ENCODE measurements at regions not wholly inside any gene's neighbourhood (a gene's known extent, or its start where the extent isn't known, plus 50 kb on each side); places are given as distances from the start of the nearest gene placed in this dataset.
"Not testable (repeated sequence)": the region's sequence is repeated elsewhere in the genome, so short reads cannot be mapped to it uniquely, and the experiment has no call there.

DNA sequence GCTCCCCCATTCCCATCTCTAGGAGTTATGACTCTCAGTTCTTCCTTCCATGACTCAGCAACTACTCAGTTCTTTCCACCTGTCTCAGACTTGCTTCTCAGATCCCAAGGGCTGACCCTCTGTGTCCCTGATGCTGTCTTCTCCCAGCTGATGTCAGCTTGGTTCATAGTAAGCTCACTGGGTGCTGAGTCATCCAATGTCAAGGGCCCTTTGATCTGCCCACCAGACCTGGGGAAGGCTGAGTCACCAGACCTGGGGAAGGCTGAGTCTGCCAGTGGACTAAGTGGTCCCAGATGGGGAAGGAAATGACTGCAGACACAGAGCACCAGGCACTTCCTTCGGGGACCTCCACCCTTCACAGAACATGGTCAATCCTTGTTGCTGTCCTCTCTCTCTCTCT, 76.1 kb upstream of the ZEB1 start:
- peak; percentile 55 for DNase-seq (ENCODE audit: low spot score)
- Histone ChIP-seq H3K9me2 (replicated peaks; ENCODE audit: insufficient read depth) (no peaks in the 10 kb centered on the region), H3K36me3 (replicated peaks; ENCODE audit: insufficient read depth, low read depth) (no peaks in the 10 kb centered on the region), H3K79me2 (no peaks in the 10 kb centered on the region), H3K27ac (no peak overlapping the region), H3K4me1 (ENCODE audit: insufficient read depth) (no peaks in the 10 kb centered on the region), H3K4me2 (no peak overlapping the region), H4K20me1 (ENCODE audit: insufficient read depth, poor library complexity, severe bottlenecking) (no peaks in the 10 kb centered on the region), H3K4me3 (no peak overlapping the region), H3K9me3 (ENCODE audit: low read depth) (no peaks in the 10 kb centered on the region), H3K27me3 (no peaks in the 10 kb centered on the region), H2AFZ (no peak overlapping the region)
- no peak for TF ChIP-seq EZH2 (IDR thresholded peaks at IDR 0.05; ENCODE audit: borderline replicate concordance)
- no peak for TF ChIP-seq EZH2phosphoT487 (IDR thresholded peaks at IDR 0.05; ENCODE audit: low read depth, severe bottlenecking, unreplicated experiment)
- TF ChIP-seq, protein P1, sequence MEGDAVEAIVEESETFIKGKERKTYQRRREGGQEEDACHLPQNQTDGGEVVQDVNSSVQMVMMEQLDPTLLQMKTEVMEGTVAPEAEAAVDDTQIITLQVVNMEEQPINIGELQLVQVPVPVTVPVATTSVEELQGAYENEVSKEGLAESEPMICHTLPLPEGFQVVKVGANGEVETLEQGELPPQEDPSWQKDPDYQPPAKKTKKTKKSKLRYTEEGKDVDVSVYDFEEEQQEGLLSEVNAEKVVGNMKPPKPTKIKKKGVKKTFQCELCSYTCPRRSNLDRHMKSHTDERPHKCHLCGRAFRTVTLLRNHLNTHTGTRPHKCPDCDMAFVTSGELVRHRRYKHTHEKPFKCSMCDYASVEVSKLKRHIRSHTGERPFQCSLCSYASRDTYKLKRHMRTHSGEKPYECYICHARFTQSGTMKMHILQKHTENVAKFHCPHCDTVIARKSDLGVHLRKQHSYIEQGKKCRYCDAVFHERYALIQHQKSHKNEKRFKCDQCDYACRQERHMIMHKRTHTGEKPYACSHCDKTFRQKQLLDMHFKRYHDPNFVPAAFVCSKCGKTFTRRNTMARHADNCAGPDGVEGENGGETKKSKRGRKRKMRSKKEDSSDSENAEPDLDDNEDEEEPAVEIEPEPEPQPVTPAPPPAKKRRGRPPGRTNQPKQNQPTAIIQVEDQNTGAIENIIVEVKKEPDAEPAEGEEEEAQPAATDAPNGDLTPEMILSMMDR (IDR thresholded peaks at IDR 0.05; ENCODE audit: poor library complexity) = no peak
- whole genome bisulfite sequencing (ENCODE audit: low lambda C conversion rate, missing lambda C conversion rate) = 46% methylated on average over 1 of the region's 1 CpG

GRCh38 chr10:31251118-31251517, 67.9 kb upstream of the ZEB1 start:
- not testable (repeated sequence) for H3K36me3 ChIP-seq (replicated peaks; ENCODE audit: insufficient read depth, low read depth); H3K79me2 ChIP-seq; H3K27me3 ChIP-seq; DNase-seq (ENCODE audit: low spot score); H3K9me2 ChIP-seq (replicated peaks; ENCODE audit: insufficient read depth); H3K27ac ChIP-seq; H4K20me1 ChIP-seq (ENCODE audit: insufficient read depth, poor library complexity, severe bottlenecking); H3K9me3 ChIP-seq (ENCODE audit: low read depth); H3K4me1 ChIP-seq (ENCODE audit: insufficient read depth); H3K4me3 ChIP-seq; H3K4me2 ChIP-seq; H2AFZ ChIP-seq
- 97% methylated on average over 4 of the region's 4 CpGs for WGBS (ENCODE audit: low lambda C conversion rate, missing lambda C conversion rate)

DNA sequence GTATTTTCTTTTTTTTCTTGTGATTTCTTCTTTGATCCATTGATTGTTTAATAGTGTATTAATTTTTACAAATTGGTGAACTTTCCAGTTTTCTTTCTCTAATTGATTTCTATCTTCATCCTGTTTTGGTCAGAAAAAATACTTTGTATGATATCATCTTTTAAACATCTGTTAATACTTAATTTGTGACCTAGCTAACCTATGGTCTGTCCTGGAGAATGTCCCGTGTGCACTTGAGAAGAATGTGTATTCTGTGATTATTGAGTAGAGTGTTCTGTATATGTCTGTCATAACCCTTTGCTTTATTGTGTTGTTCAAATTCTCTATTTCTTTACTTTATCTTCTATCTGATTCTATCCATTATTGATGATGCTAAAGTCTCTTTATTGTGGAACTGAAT, 65.8 kb upstream of the ZEB1 start:
- H2AFZ ChIP-seq = no peak overlapping the region
- TF ChIP-seq EZH2 (IDR thresholded peaks at IDR 0.05; ENCODE audit: borderline replicate concordance) = no peak
- no peak for TF ChIP-seq EZH2phosphoT487 (IDR thresholded peaks at IDR 0.05; ENCODE audit: low read depth, severe bottlenecking, unreplicated experiment)
- TF ChIP-seq, protein P1 (IDR thresholded peaks at IDR 0.05; ENCODE audit: poor library complexity) = no peak
- H3K4me2 ChIP-seq = no peak overlapping the region

GRCh38 chr10:31261511-31262311, 57.3 kb upstream of the ZEB1 start:
- H3K4me3 ChIP-seq = no peak overlapping the region
- TF ChIP-seq EZH2 (IDR thresholded peaks at IDR 0.05; ENCODE audit: borderline replicate concordance) = no peak
- peak; percentile 55 for TF ChIP-seq EZH2phosphoT487 (IDR thresholded peaks at IDR 0.05; ENCODE audit: low read depth, severe bottlenecking, unreplicated experiment)
- no peaks in the 10 kb centered on the region for H3K36me3 ChIP-seq (replicated peaks; ENCODE audit: insufficient read depth, low read depth)
- no peak overlapping the region for H2AFZ ChIP-seq
- H3K79me2 ChIP-seq = no peaks in the 10 kb centered on the region
- WGBS (ENCODE audit: low lambda C conversion rate, missing lambda C conversion rate) = 37% methylated on average over 6 of the region's 6 CpGs
- peaks cover 4% of the 10 kb centered on the region for H3K9me2 ChIP-seq (replicated peaks; ENCODE audit: insufficient read depth)
- H3K4me2 ChIP-seq = peak overlapping the region; percentile 53
- H3K9me3 ChIP-seq (ENCODE audit: low read depth) = no peaks in the 10 kb centered on the region
- peak; percentile 25 for DNase-seq (ENCODE audit: low spot score)
- H3K27me3 ChIP-seq = no peaks in the 10 kb centered on the region
- peak overlapping the region; percentile 65 for H3K27ac ChIP-seq
- no peaks in the 10 kb centered on the region for H4K20me1 ChIP-seq (ENCODE audit: insufficient read depth, poor library complexity, severe bottlenecking)
- peaks cover 20% of the 10 kb centered on the region for H3K4me1 ChIP-seq (ENCODE audit: insufficient read depth)

More for the DNA sequence above, 65.8 kb upstream of the ZEB1 start:
- Histone ChIP-seq H3K4me3 (no peak overlapping the region), H3K36me3 (replicated peaks; ENCODE audit: insufficient read depth, low read depth) (no peaks in the 10 kb centered on the region), H4K20me1 (ENCODE audit: insufficient read depth, poor library complexity, severe bottlenecking) (no peaks in the 10 kb centered on the region), H3K9me3 (ENCODE audit: low read depth) (no peaks in the 10 kb centered on the region), H3K27ac (no peak overlapping the region), H3K9me2 (replicated peaks; ENCODE audit: insufficient read depth) (no peaks in the 10 kb centered on the region), H3K4me1 (ENCODE audit: insufficient read depth) (no peaks in the 10 kb centered on the region), H3K79me2 (no peaks in the 10 kb centered on the region), H3K27me3 (no peaks in the 10 kb centered on the region)
- DNase-seq (ENCODE audit: low spot score) = no peak
- WGBS (ENCODE audit: low lambda C conversion rate, missing lambda C conversion rate) = 43% methylated on average over 1 of the region's 1 CpG
